CD4-positive, alpha-beta T cell (primary cell): ENCODE measurements at regions not wholly inside any gene's neighbourhood (a gene's known extent, or its start where the extent isn't known, plus 50 kb on each side); places are given as distances from the start of the nearest gene placed in this dataset.

Experiments
- ATAC-seq: fragments of 200-7000 bp; cut with Tn5 transposase; one replicate; pipeline ENCODE4 v1.10.0; 2022; ENCODE audit warnings: mild to moderate bottlenecking; ENCODE audit not compliant: poor library complexity
- CTCF ChIA-PET: fragments of 350-600 bp; sonication (Branson Sonifier 250); formaldehyde crosslinking; loops from one replicate; lab custom pipeline; 2021; ENCODE audit warnings: antibody characterized with exemption, inconsistent platforms; lab: Charles Lee
- POLR2A ChIA-PET: fragments of 350-600 bp; sonication (Branson Sonifier 250); formaldehyde crosslinking; loops from one replicate; lab custom pipeline; 2021; ENCODE audit warnings: antibody characterized with exemption, inconsistent platforms; lab: Charles Lee
- DNase-seq, 14 experiments: peaks; one replicate each; pipeline ENCODE4 v3.0.0-alpha.2; 2013 to 2020; ENCODE audit warnings: mixed read lengths in 2 of 14
- H3K27ac ChIP-seq, 2 donors: one replicate each; pipeline versions ENCODE4 v1.5.1 to v1.7.0; 2013; ENCODE audit warnings: low read length in 2 of 2, low read depth in 1 of 2, mild to moderate bottlenecking in 1 of 2
- H3K27me3 ChIP-seq, 2 experiments: 1 replicate in 1 of 2; 2 replicates in 1 of 2; pipeline versions ENCODE4 v1.6.1 to v1.7.0; 2013; ENCODE audit warnings: low read length in 2 of 2, control low read depth in 1 of 2, mild to moderate bottlenecking in 1 of 2, moderate library complexity in 1 of 2; ENCODE audit not compliant: insufficient read depth in 2 of 2, control insufficient read depth in 1 of 2
- H3K36me3 ChIP-seq: one replicate; pipeline ENCODE4 v1.6.1; 2013; ENCODE audit warnings: low read length, control low read depth; ENCODE audit not compliant: insufficient read depth
- H3K4me1 ChIP-seq: one replicate; pipeline ENCODE4 v1.6.1; 2013; ENCODE audit warnings: low read length, control low read depth; ENCODE audit not compliant: insufficient read depth
- H3K4me3 ChIP-seq: one replicate; pipeline ENCODE4 v1.5.1; 2013; ENCODE audit warnings: mild to moderate bottlenecking, low read length, moderate library complexity
- H3K9me3 ChIP-seq, 2 experiments: 1 replicate in 1 of 2; 2 replicates in 1 of 2; pipeline versions ENCODE4 v1.6.1 to v1.7.0; 2013; ENCODE audit warnings: low read length in 2 of 2, mild to moderate bottlenecking in 2 of 2, control low read depth in 1 of 2, moderate library complexity in 1 of 2; ENCODE audit not compliant: control insufficient read depth in 1 of 2, insufficient read depth in 1 of 2
- H3K27ac Mint-ChIP-seq: one replicate; pipeline ENCODE4 v1.8.0; 2020; ENCODE audit warnings: mixed read lengths
- H3K27me3 Mint-ChIP-seq: one replicate; pipeline ENCODE4 v1.8.0; 2021; ENCODE audit warnings: mixed read lengths
- H3K36me3 Mint-ChIP-seq: one replicate; pipeline ENCODE4 v1.8.0; 2021; ENCODE audit warnings: low read depth, mixed read lengths
- H3K4me1 Mint-ChIP-seq: one replicate; pipeline ENCODE4 v1.8.0; 2021; ENCODE audit warnings: low read depth, mixed read lengths
- H3K4me3 Mint-ChIP-seq: one replicate; pipeline ENCODE4 v1.8.0; 2020; ENCODE audit warnings: mild to moderate bottlenecking, mixed read lengths
- H3K9me3 Mint-ChIP-seq: one replicate; pipeline ENCODE4 v1.8.0; 2020; ENCODE audit warnings: mixed read lengths
- CTCF ChIP-seq: fragments of 200-600 bp; IDR thresholded peaks from one replicate; pipeline ENCODE4 v1.8.0; 2022; ENCODE audit warnings: antibody characterized with exemption, mild to moderate bottlenecking
- intact Hi-C, 2 experiments: fragments of 100-400 bp; cut with DNase I in 1 of 2; cut with micrococcal nuclease in 1 of 2; formaldehyde crosslinking; loops; one replicate each; pipeline versions ENCODE4 v1.15.1 to v1.9.0; 2023 to 2025; cut with DNase I, micrococcal nuclease

DNA sequence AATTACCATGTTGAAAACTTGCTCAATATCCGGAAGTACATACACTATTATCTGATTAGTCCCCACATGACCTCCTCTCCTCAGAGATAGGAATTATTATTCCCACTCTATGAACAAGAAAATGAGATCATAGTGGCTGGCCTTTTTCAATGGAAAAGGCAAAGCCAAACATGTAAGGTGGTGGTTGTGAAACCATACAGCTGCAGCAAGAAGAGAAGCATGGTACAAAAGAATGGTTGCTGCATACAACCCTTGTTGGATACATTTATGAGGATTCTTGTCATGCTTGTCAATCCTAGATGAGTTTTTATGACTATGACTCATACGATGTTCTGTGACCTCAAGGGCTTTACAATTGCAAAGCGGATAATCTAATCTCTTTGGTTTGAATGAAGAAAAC lies 514.7 kb downstream of the PLPP3 start:
- no peak overlapping the region for H3K4me3 ChIP-seq
- Mint-ChIP-seq H3K36me3 (no peaks in the 10 kb centered on the region), H3K4me1 (no peaks in the 10 kb centered on the region), H3K9me3 (no peaks in the 10 kb centered on the region), H3K27ac (no peak overlapping the region), H3K4me3 (no peak overlapping the region), H3K27me3 (no peaks in the 10 kb centered on the region)
- no peaks in the 10 kb centered on the region for H3K4me1 ChIP-seq
- TF ChIP-seq CTCF, result no peak
- H3K36me3 ChIP-seq, result no peaks in the 10 kb centered on the region
- ChIA-PET CTCF (no interaction called here), POLR2A (no interaction called here)
- no peaks in the 10 kb centered on the region for H3K27me3 ChIP-seq
- intact Hi-C loops, result no loop called here
- no peak for DNase-seq
- H3K27ac ChIP-seq, result no peak overlapping the region
- no peaks in the 10 kb centered on the region for H3K9me3 ChIP-seq
- ATAC-seq, result no peak

DNA sequence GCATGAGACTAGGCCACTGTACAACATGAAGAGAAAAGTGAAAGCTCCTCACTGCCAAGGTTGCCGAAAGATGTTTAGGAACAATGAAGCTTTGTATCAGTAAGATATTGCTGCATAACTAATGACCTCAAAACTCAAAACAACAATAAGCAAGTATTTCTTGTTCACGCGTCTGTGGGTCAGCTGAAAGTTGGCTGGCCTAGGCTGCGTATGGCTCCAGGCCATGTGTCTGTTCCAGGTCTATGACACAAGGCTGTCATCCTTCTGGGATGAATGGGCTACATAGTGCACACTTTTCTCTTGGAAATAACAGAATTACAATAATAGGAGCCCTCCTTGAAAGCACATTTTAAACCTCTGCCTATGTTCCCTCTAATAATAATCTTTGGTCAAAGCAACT lies 515.9 kb downstream of the PLPP3 start:
- Histone ChIP-seq H3K36me3 (no peaks in the 10 kb centered on the region), H3K9me3 (no peaks in the 10 kb centered on the region), H3K27ac (no peak overlapping the region), H3K27me3 (no peaks in the 10 kb centered on the region), H3K4me3 (no peak overlapping the region), H3K4me1 (no peaks in the 10 kb centered on the region)
- ChIA-PET CTCF (no interaction called here), POLR2A (no interaction called here)
- Mint-ChIP-seq H3K36me3 (no peaks in the 10 kb centered on the region), H3K27me3 (no peaks in the 10 kb centered on the region), H3K4me3 (no peak overlapping the region), H3K9me3 (no peaks in the 10 kb centered on the region), H3K4me1 (no peaks in the 10 kb centered on the region), H3K27ac (no peak overlapping the region)
- no peak for TF ChIP-seq CTCF
- ATAC-seq, result no peak
- DNase-seq, result no peak
- intact Hi-C loops, result no loop called here

- H3K36me3 Mint-ChIP-seq, result no peaks in the 10 kb centered on the region
- no peaks in the 10 kb centered on the region for H3K36me3 ChIP-seq
- POLR2A ChIA-PET, result no interaction called here
- H3K4me1 Mint-ChIP-seq, result no peaks in the 10 kb centered on the region
- no peak for TF ChIP-seq CTCF
- intact Hi-C loops, result no loop called here
- ATAC-seq, result no peak
- H3K4me1 ChIP-seq, result no peaks in the 10 kb centered on the region
- H3K27ac Mint-ChIP-seq, result no peak overlapping the region
- DNase-seq, result no peak
- no peaks in the 10 kb centered on the region for H3K9me3 ChIP-seq
- H3K4me3 ChIP-seq, result no peak overlapping the region
- H3K27me3 ChIP-seq, result no peaks in the 10 kb centered on the region
- CTCF ChIA-PET, result no interaction called here
- H3K27ac ChIP-seq, result no peak overlapping the region
- no peak overlapping the region for H3K4me3 Mint-ChIP-seq
- H3K9me3 Mint-ChIP-seq, result no peaks in the 10 kb centered on the region
- H3K27me3 Mint-ChIP-seq, result no peaks in the 10 kb centered on the region
These were observed 516.7 kb downstream of the PLPP3 start for GRCh38 chr1:56062625-56063024.
